HG03575 (cell line): ENCODE measurements at regions not wholly inside any gene's neighbourhood (a gene's known extent, or its start where the extent isn't known, plus 50 kb on each side); places are given as distances from the start of the nearest gene placed in this dataset.

Source experiments
- ATAC-seq: cut with Tn5 transposase; IDR thresholded peaks from one replicate; pipeline ENCODE4 v1.9.1; 2021; ENCODE audit not compliant: unreplicated experiment, insufficient number of reproducible peaks, low FRiP score; ENCODE audit errors: extremely low read depth

DNA sequence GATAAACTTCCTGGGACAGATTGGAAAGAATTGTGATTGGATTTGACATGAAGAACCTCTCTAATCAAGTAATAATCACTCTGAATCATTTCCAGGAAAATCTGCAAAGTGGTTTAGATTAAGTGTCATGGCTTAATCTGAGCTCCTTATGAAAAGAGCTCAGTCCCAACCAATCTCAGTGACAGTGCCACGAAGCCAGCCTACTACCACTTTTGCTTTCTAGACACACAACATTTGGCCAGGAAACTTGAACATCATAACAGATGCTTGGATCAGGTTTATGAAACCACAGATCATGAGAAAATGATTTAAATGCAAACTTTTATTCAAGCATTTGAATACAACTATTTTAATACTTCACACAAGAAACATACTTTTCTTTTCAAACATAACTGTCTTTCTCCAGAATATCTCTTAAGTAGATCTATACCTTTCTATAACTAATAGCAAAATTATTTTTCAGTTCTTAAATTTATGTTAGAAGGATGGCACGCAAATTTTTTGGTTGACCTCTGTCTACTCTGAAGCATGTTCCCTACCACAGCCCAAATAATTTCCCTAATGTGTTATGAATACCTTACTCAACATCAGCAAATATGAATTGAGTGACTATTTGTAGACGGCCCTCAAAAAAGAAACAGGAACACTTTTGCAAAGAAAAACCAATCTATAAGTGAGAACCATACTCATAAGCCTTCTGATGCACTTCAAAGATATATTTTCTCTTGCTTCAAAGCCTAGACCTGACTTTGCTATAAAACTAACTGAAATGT is 495.0 kb upstream of the ZNF385D start:
- ATAC-seq: no peak

DNA sequence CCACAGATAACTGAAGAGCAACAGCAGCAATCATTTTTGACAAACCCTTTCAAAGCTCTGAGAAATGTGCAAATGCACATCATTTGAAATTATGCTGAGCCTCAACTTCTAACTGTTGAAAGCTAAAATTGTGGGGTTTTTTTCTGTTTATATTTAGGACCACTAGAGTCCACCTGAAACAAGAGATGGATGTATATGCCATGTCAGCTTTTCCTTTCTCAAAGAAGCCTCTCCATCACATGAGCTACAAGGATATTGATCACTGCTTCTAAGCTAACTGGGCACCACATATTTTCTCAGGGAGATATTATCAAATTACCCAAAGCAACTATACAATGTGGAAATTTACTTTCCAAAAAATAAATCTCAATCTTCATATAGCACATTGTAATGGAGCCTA is 498.6 kb upstream of the ZNF385D start:
- ATAC-seq: no peak

DNA sequence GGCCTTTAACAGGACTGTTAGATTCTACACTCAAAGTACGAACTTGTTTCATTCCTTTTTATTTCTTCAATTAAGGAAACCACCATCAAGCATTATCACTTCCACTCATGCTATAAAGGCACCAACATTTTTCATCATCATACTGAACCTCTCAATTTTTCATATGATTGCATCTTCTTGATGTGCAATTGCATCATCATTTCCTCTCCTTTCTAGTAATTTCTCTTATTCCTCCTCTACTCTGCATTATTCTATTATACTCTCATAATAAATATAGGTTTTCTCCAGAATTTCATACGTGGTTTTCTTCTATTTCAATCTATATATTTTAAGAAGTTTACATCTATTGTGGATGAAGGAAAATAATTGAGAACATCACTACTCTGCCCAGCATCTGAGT is 506.2 kb upstream of the ZNF385D start:
- ATAC-seq: no peak

DNA sequence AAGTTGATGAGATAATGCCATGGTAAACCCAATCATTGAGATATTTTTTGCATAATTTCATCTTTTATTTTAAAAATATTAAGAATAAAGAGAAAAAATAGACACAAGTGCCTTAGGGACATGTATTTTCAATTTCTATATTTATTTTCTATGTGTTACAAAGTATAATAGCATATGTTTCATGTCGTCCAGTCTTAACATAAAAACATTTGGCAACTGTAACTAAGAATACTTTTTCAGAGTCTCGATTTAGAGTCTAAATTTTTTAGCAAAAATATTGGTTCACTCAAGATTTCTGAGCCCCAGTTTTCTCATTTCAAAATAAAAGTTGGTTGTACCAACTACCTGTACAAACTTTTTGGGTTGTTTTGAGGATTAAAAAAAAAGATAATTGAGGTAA is 511.4 kb upstream of the ZNF385D start:
- ATAC-seq: no peak

DNA sequence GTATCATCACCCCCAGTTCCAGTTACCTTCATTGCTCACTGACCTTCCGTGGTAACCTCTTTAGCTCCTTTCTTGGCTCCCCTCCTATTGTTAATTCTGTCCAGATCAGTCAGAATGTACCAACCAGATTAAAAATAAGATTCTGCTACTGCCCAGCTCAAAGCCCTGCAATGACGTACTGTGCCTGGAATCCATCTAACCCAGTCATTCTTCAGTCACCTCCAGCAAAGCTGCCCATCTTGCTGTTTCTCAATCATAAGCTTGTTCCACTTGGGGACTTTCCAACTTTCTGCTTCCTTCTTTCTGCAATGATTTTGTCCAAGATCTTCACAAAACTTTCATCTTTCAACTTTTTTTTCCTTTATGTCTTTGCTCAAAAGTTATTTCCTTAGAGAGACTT is 512.0 kb upstream of the ZNF385D start:
- ATAC-seq: no peak

DNA sequence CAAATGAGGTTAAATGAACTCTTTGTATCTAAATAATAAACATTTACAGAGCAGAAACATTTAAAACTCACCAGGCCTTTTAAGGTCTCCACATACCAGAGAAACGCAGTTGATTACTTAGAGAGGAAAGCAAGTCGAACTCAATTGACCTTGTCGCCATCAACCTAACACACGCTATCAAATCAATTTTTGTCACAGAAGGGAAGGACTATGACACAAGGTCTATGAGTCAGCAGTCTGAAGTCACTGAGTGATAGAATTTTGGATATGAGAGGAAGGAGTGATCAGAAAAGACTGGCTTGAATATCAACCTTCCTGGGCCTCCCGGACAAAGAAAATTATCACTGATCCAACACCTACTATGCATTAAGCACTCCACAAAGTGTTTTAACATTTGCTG is 514.4 kb upstream of the ZNF385D start:
- no peak for ATAC-seq

DNA sequence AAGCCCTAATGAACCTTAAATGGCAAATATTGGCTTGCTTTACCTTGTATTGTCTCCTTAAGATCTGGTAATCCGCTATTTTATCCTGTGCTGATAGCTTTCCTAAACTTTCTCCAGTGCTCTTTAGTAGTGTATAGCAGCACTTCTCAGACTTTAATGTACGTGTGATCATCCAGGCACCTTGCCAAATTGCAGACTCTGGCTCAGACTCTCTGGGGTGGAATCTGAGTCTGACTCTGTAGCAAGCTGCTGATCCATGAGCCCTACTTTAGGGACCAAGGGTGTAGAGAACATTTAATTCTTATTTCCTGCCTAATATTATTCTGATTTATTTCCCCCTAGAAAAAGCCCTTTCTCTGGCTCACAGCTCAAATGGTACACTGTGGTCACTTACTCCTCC is 518.8 kb upstream of the ZNF385D start:
- no peak for ATAC-seq

DNA sequence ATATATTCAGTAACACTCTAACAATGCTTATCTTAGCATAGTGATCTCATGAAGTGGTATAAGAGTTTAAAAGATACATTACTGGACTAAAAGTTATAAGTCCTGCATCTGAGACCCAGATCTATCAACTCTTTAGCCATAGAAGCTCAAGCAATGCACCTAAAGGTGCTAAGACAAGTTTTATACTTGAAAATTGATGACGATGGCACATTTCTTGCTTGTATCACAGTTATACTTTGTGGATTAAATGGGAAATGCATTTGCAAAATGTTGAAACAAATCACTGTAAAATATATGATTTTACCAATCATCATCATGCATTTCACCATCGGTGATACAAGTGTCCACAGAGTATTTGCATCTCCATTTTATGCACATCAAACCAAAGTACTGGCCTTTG is 525.3 kb upstream of the ZNF385D start:
- ATAC-seq: no peak

DNA sequence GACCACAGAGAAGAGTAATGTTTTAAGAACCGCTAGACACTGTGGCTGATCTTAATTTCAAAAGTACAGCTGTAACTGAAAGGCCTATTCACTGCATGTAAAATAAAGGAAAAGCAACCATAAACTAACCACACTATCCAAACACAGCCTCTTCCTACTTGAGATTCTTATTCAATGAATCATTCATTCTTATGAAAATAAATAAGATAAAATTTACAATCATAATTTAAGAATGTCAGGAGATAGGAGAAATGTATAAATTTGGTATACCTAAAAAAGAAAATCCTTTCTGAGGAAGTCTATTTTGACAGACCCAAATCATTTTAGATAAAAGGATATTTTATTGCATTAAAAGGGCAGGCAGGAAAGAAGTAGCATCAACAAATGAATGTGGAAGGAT is 533.5 kb upstream of the ZNF385D start:
- ATAC-seq: no peak

DNA sequence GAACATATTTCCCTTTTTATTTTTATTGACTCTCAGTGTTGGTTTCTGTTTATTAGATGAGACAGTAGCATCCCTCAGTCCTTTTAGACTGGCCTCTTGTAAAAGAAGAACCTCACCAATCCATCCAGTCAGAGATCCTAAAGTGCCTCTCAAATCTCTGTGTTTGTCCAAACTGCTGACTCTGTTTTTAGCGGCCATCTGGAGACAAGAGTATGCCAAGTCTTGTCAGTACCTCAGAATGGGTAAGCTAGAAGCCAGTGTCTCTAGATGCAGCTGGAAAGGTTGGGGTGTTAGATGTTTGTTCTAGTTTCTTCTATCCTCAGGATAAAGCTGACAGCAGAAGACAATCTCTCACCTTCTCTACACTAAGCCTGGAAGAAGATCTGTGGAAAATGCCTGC is 537.7 kb upstream of the ZNF385D start:
- ATAC-seq: no peak

DNA sequence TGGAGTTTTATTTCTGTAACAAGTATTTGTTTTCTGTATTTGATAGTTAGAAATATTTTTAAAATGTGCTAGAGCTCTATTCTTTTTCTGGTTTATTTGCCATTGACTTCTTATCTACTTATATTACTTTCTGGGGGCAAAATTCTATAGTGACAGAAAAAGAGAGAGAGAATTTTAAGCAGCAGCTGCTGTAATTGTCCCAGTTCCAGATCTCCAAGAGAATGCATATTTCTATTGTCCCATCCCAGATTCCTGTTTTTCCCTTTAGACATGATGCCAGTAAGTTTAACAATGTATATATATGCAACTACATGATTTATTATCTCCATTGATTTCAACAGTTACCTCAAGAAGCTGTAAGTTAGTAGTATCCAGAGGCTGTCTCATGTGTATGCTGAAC is 541.7 kb upstream of the ZNF385D start:
- ATAC-seq: no peak

DNA sequence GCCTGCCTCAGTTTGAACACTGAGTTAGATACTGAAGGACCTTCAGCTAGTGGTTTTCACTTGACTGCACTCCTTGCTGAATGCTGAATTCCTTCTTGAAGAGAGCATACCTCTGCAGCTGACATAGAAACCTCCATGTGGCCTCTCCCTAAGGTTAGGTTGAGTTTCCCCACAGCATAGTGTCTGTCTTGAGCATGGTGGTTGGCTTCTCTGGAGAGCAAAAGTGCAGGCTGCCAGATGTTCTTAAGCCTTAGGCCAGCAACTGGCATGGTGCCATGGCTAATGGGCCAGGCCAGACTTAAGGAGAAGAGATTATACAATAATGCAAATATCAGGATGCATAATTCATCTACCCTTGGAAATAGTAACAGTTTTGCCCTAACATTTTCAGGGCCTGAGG is 545.6 kb upstream of the ZNF385D start:
- no peak for ATAC-seq

DNA sequence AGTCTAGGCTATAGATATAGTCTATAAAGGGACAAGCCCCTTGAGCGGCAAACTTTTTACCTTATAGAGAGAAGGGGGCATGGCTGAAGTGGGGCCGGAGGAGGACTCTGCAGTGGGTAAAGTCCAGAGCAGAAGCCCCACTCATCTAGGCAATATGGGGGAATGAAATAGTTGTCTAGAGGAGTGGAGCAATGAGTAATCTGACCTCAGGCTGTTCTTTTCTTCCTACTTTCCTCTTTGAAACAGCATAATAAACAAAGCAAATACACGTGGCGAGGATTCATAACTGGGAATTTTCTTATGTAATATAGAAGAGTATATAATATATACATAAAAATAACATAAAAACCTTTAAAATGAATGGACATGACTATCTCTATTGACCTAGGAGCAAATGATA is 546.4 kb upstream of the ZNF385D start:
- ATAC-seq: no peak

DNA sequence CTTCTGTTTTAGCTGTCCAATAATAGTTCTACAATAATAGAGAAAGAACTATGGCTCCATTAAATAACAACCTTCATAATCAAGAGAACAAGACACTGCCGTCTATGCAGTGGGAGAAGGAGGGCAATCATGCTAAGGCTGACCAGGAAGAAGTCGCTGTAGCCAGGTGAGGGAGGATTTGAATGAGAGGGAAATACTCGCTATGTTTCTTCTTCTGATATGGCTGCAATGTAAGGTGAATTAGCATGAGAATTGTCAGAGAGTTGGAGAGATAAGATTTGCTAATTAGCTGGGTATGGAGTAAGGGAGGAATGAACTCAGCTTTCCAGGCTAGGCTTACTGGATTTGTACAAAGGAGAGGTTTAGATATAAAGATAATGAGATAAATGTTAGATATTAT is 555.4 kb upstream of the ZNF385D start:
- no peak for ATAC-seq

DNA sequence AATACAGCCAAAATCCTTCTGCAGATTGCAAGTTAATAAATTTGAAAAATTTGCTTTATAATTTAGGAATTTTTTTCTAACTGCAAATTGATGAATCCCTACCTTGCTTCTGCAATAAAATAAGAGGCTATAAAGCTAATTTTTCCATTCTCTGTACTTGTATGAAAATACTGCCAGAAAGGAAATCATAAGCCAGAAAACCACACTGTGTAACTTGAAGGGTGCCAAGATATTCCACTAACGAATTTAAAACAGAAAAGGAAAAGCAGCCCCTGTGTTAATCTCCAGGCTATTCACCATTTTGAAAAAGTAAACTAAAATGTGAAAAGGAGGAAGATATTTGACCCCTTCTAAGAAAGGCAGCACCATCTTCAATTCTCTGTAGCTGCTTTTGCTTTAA is 557.9 kb upstream of the ZNF385D start:
- ATAC-seq: no peak

DNA sequence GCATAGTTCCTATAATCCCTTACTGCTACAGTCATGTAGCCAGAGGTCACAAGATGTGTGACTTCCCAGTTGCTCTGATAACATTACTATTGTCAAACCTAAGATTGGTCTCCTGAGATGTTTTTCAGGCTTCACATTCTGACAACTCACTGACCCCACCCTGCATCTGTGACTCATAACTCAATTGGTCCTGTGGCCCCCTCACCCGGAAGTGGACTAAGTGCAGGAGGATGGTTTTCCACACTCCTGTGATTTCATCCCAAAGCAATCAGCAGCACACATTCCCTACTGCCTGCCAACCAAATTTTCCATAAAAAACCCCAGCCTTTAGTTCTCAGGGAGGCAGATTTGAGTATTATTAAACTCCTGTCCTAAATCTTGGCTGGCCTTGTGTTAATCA is 564.9 kb upstream of the ZNF385D start:
- ATAC-seq: no peak

DNA sequence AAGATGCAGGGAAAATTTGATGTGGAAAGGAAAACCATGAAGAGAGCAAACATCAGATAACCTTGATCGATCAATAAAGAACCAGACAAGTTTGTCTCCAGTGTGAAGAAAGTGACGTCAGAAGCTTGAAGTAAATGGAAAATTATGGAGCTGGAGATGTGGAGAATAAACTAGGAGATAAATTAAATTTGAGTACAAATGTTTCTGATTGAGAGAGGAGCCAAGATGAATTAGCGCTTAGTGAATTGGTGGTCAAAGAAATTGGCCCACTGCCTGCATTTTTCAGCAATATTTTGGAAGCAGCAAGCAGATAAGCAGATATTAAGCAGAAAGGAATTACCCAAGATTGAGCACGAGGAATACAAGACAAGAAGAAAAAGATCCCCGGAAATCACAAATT is 567.3 kb upstream of the ZNF385D start:
- no peak for ATAC-seq

DNA sequence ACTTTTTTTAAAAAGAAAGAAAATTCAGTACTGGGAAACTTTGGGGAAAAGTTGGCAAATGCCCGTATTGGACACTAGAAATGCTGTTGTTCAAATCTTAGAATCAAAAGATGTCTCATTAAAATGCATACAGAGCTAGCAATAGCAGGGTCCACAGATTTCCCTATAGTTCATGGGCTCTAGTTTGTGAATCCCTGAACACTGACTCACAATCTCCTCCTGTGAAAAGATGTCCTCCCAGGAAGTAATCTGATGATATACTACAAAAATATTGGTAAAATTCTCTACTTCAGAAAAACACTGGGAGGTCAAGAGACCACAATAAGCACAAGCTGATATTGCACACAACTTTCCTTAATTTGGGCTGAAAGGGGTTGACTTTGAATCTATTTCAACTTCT is 568.4 kb upstream of the ZNF385D start:
- no peak for ATAC-seq

DNA sequence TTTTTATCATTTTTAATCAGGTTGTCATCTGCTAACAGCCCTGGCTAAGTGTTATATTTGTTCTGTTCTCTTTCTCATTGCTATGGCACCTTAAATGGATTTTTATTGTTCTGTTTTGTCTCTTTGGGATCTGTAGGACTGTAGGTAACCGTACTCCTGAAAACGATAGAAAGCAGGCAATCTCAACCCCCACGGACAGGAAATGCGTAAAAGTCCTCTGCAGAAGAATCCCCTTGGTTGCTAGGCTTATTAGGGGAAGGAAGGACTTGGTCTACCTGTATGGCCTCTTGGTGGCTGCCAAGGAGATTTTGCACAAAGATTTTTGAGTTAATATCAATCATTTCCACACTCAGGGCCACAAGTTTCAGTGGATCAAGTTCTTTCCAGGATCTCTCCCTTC is 571.9 kb upstream of the ZNF385D start:
- no peak for ATAC-seq

DNA sequence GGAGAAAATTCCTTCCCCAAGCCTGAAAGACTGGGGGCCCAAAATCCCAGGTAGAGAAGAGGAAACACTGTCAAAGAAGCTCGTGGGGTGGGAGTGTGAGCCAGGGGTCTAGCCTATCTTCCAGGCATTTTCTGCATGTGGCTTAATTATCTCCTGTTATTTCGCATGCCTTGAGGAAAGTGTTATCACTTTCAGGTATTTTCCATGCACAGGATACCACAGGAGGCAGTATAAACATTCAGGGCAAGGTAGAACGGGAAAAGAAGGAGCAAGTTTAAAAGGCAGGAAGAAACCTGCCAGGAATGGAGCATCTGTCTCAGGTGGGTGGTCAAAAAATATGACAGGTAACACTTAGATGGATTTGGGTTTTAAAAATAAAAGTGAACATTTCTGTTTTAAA is 575.3 kb upstream of the ZNF385D start:
- ATAC-seq: no peak

DNA sequence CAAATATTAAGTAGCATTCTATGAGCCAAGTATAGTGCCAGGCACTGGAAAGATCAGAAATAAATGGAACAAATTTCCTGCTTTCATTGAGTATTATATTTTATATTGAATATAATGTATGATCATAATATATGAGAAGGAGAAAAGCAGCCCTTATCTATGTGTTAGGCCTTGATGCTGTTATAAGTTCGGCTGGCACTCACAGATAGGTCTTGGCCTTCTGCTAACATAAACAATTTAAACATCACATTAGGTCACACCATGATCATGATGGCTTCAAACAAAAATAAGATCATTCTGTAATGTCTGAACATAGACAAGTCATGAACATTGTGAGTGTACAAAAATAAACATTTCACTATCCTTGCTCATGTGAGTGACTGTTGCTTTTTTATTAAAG is 584.0 kb upstream of the ZNF385D start:
- ATAC-seq: no peak
